SK-N-MC (cell line): ENCODE measurements at regions not wholly inside any gene's neighbourhood (a gene's known extent, or its start where the extent isn't known, plus 50 kb on each side); places are given as distances from the start of the nearest gene placed in this dataset.
"Not testable (repeated sequence)": the region's sequence is repeated elsewhere in the genome, so short reads cannot be mapped to it uniquely, and the experiment has no call there.

Experiments
- DNase-seq: peaks from one replicate; pipeline ENCODE4 v3.0.0-alpha.2; 2011; ENCODE audit warnings: low read depth, low spot score
- H3K27ac ChIP-seq: fragments of 200-600 bp; sonication (generic); 2 replicates; pipeline ENCODE4 v1.5.1; 2016; ENCODE audit warnings: mixed run types
- H3K36me3 ChIP-seq: fragments of 200-600 bp; sonication (generic); 2 replicates; pipeline ENCODE4 v1.6.1; 2017; ENCODE audit warnings: antibody characterized with exemption, low read length, mixed read lengths; ENCODE audit not compliant: insufficient read depth
- H3K4me3 ChIP-seq: fragments of 200-600 bp; sonication (generic); 2 replicates; pipeline ENCODE4 v1.5.1; 2016
- H3K9ac ChIP-seq: fragments of 200-600 bp; sonication (generic); 2 replicates; pipeline ENCODE4 v1.8.0; 2017; ENCODE audit warnings: mixed run types, mixed read lengths; ENCODE audit not compliant: insufficient read length
- H3K9me3 ChIP-seq: fragments of 200-600 bp; sonication (generic); 2 replicates; pipeline ENCODE4 v1.6.1; 2017; ENCODE audit warnings: low read depth, mild to moderate bottlenecking, antibody characterized with exemption, low read length, moderate library complexity, mixed read lengths
- EZH2 ChIP-seq: fragments of 200-600 bp; sonication (generic); IDR thresholded peaks from one replicate; pipeline ENCODE4 v1.6.1; 2017; ENCODE audit warnings: antibody characterized with exemption
- FOXP2 ChIP-seq: optimal IDR thresholded peaks from 2 replicates; pipeline ENCODE3; 2011; ENCODE audit warnings: mild to moderate bottlenecking, moderate library complexity; ENCODE audit not compliant: insufficient read depth; ENCODE audit errors: extremely low read length, control extremely low read depth
- POLR2AphosphoS5 ChIP-seq: IDR thresholded peaks from 2 replicates; pipeline ENCODE4 v1.6.1; 2012; ENCODE audit warnings: mild to moderate bottlenecking, low read depth, low read length, borderline replicate concordance

DNA sequence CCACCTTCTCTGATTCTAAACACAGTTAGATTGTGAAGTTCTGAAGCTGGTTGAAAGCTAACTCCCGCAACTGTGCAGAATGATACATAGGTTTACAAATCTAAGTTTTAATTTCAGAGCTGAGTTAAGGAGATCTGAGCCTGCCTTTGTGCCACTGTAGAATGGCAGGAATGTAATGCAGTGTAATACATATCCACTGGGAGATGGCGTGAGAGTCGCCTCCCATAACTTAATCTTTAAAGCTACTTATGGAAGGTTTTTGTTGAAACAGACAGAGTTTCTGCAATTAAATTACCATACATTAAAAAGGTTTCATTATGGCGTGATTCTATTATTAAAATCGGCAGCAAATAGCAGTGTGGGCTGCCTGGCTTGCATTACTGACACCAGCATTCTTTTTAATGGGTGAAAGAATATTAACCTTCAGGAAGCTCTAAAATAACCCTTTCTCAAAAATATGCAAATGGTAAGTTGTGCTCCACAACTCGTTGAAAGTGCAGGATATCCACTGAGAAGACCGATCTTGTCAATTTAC lies 257.4 kb downstream of the OLFM4 start:
- no peak for DNase-seq
- Histone ChIP-seq H3K27ac (no peak overlapping the region), H3K9me3 (no peaks in the 10 kb centered on the region), H3K9ac (no peak overlapping the region), H3K4me3 (peak overlapping the region; percentile 24; the same call in 1 of the 2 replicates), H3K36me3 (no peaks in the 10 kb centered on the region)
- TF ChIP-seq FOXP2 (no peak), POLR2AphosphoS5 (no peak), EZH2 (no peak)

DNA sequence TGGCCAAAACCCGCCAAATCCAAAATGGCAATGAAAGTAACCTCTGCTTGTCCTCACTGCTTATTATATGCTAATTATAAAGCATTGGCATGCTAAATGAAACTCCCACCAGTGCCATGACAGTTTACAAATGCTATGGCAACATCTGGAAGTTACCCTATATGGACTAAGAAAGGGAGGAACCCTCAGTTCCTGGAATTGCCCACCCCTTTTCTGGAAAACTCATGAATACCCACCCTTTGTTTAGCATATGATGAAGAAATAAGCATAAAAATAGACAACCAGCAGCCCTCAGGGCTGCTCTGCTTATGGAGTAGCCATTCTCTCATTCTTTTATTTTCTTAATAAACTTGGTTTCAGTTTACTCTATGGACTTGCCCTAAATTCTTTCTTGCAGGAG lies 269.8 kb downstream of the OLFM4 start:
- Histone ChIP-seq H3K36me3 (no peaks in the 10 kb centered on the region), H3K9me3 (no peaks in the 10 kb centered on the region), H3K27ac (no peak overlapping the region), H3K9ac (no peak overlapping the region), H3K4me3 (no peak overlapping the region)
- TF ChIP-seq POLR2AphosphoS5 = no peak
- no peak for TF ChIP-seq EZH2
- TF ChIP-seq FOXP2 = no peak
- no peak for DNase-seq

GRCh38 chr13:53301449-53301848 lies 272.8 kb downstream of the OLFM4 start:
- Histone ChIP-seq H3K9ac (no peak overlapping the region), H3K36me3 (no peaks in the 10 kb centered on the region), H3K4me3 (no peak overlapping the region), H3K9me3 (no peaks in the 10 kb centered on the region), H3K27ac (no peak overlapping the region)
- TF ChIP-seq EZH2 = no peak
- TF ChIP-seq POLR2AphosphoS5 = no peak
- TF ChIP-seq FOXP2 = no peak
- DNase-seq = no peak

DNA sequence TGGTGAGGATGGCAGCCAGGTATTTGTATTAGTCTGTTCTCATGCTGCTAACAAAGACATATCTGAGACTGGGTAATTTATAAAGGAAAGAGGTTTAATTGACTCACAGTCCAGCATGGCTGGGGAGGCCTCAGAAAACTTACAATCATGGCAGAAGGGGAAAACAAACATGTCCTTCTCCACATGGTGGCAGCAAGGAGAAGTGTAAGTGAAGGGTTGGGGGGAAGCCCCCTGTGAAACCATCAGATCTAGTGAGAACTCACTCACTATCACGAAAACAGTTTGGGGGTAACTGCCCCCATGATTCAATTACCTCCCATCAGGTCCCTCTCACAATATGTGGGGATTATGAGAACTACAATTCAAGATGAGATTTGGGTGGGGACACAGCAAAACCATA lies 276.8 kb downstream of the OLFM4 start:
- H3K27ac ChIP-seq, H3K36me3 ChIP-seq, H3K4me3 ChIP-seq: not testable (repeated sequence)

DNA sequence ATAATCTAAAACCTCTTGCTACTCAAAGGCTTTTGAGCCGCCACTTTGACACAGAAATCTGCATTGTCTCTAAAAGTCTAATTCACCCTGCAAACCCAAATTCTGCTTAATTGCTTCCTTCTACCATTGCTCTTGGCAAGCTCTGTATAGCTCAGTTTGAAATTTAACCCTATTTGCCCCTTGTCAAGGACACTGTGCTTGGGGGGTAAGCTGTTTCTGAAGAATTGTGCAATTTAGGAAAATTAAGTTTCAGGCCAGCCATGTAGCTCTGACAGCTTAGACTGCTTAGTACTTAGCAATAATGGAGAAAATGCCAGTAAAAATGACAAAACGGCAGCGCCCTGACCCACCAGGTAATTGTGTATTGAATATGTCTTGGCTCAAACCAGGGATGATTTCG lies 282.2 kb downstream of the OLFM4 start:
- Histone ChIP-seq H3K4me3 (no peak overlapping the region), H3K36me3 (no peaks in the 10 kb centered on the region), H3K9me3 (no peaks in the 10 kb centered on the region), H3K27ac (no peak overlapping the region), H3K9ac (no peak overlapping the region)
- no peak for DNase-seq
- TF ChIP-seq POLR2AphosphoS5 = no peak
- TF ChIP-seq FOXP2 = no peak
- no peak for TF ChIP-seq EZH2

More for the DNA sequence above, 276.8 kb downstream of the OLFM4 start:
- H3K9me3 ChIP-seq, H3K9ac ChIP-seq, DNase-seq: not testable (repeated sequence)

- Histone ChIP-seq H3K36me3 (no peaks in the 10 kb centered on the region), H3K27ac (no peak overlapping the region), H3K9ac (no peak overlapping the region), H3K4me3 (no peak overlapping the region), H3K9me3 (no peaks in the 10 kb centered on the region)
- DNase-seq = no peak
- TF ChIP-seq POLR2AphosphoS5 = no peak
- TF ChIP-seq EZH2 = no peak
- no peak for TF ChIP-seq FOXP2
Observed at GRCh38 chr13:53311561-53311960, 282.9 kb downstream of the OLFM4 start.

GRCh38 chr13:53321296-53321801 lies 292.7 kb downstream of the OLFM4 start:
- no peak overlapping the region for H3K27ac ChIP-seq
- TF ChIP-seq POLR2AphosphoS5 = no peak
- TF ChIP-seq EZH2 = no peak

GRCh38 chr13:53324656-53325055 lies 296.0 kb downstream of the OLFM4 start:
- DNase-seq = no peak
- H3K4me3 ChIP-seq = no peak overlapping the region
- no peaks in the 10 kb centered on the region for H3K9me3 ChIP-seq
- H3K36me3 ChIP-seq = no peaks in the 10 kb centered on the region
- H3K27ac ChIP-seq = no peak overlapping the region
- H3K9ac ChIP-seq = no peak overlapping the region
- no peak for TF ChIP-seq FOXP2
- TF ChIP-seq EZH2 = no peak
- TF ChIP-seq POLR2AphosphoS5 = no peak

More at GRCh38 chr13:53321296-53321801, 292.7 kb downstream of the OLFM4 start:
- H3K9me3 ChIP-seq = no peaks in the 10 kb centered on the region
- H3K9ac ChIP-seq = no peak overlapping the region
- no peaks in the 10 kb centered on the region for H3K36me3 ChIP-seq
- no peak for DNase-seq
- no peak overlapping the region for H3K4me3 ChIP-seq

GRCh38 chr13:53326716-53327115 lies 298.1 kb downstream of the OLFM4 start:
- H3K9me3 ChIP-seq = no peaks in the 10 kb centered on the region
- H3K4me3 ChIP-seq = no peak overlapping the region
- no peaks in the 10 kb centered on the region for H3K36me3 ChIP-seq
- H3K27ac ChIP-seq = no peak overlapping the region
- no peak for DNase-seq
- TF ChIP-seq FOXP2 = no peak
- H3K9ac ChIP-seq = no peak overlapping the region
